IPS-20b (cell line): ENCODE measurements at regions not wholly inside any gene's neighbourhood (a gene's known extent, or its start where the extent isn't known, plus 50 kb on each side); places are given as distances from the start of the nearest gene placed in this dataset.

ENCODE experiments used
- H3K27ac ChIP-seq: one replicate; pipeline ENCODE4 v1.5.1; 2013; ENCODE audit warnings: low read length
- H3K27me3 ChIP-seq: 2 replicates; pipeline ENCODE4 v1.6.1; 2013; ENCODE audit warnings: mild to moderate bottlenecking, low read length, inconsistent platforms; ENCODE audit not compliant: insufficient read depth
- H3K36me3 ChIP-seq: 2 replicates; pipeline ENCODE4 v1.6.1; 2013; ENCODE audit warnings: low read depth, mild to moderate bottlenecking, inconsistent platforms, low read length, moderate library complexity; ENCODE audit not compliant: insufficient read depth
- H3K4me1 ChIP-seq: 2 replicates; pipeline ENCODE4 v1.6.1; 2013; ENCODE audit warnings: mild to moderate bottlenecking, control low read depth, inconsistent platforms, low read length, moderate library complexity; ENCODE audit not compliant: insufficient read depth
- H3K4me3 ChIP-seq: 2 replicates; pipeline ENCODE4 v1.5.1; 2013; ENCODE audit warnings: mild to moderate bottlenecking, low read length, inconsistent platforms
- H3K9ac ChIP-seq: 2 replicates; pipeline ENCODE4 v1.6.1; 2013; ENCODE audit warnings: low read depth, mild to moderate bottlenecking, inconsistent platforms, low read length, moderate library complexity
- H3K9me3 ChIP-seq: 2 replicates; pipeline ENCODE4 v1.6.1; 2013; ENCODE audit warnings: mild to moderate bottlenecking, low read depth, low read length, inconsistent platforms; ENCODE audit not compliant: insufficient read depth

DNA sequence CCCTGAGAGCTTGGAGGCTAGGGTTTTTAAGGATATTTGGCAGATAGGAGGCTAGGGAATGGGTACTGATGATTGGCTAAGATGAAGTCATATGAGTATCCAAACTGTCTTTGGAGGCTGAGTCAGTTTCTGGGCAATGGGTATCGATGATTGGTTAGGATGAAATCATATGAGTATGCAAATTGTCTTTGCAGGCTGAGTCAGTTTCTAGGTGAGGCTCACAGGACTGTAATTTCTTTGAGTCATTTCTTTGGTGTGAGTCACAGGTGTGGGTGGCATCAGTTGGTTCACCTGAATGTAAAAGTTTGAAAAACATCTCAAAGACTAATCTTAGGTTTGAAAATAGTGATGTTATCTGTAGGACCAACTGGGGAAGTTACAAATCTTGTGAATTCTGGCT is 1068.0 kb downstream of the NR2F1-AS1 start:
- Histone ChIP-seq H3K9ac (no peak overlapping the region), H3K9me3 (peaks cover 52% of the 10 kb centered on the region), H3K27me3 (no peaks in the 10 kb centered on the region), H3K27ac (no peak overlapping the region), H3K36me3 (no peaks in the 10 kb centered on the region), H3K4me1 (no peaks in the 10 kb centered on the region), H3K4me3 (no peak overlapping the region)

DNA sequence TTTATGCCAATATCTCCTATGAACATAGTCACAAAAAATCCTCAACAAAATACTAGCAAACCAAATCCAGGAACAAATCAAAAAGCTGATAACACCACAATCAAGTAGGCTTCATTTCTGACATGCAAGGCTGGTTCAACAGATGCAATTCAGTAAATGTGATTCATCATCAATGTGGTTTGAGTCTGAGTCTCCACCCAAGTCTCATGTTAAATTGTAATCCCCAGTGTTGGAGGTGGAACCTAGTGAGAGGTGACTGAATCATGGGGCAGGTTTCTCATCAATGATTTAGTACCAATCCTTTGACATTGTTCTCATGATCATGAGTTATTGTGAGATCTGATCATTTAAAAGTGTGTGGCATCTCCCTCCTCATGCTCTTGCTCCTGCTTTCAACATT is 1072.7 kb downstream of the NR2F1-AS1 start:
- no peak overlapping the region for H3K4me3 ChIP-seq
- no peaks in the 10 kb centered on the region for H3K4me1 ChIP-seq
- no peaks in the 10 kb centered on the region for H3K27me3 ChIP-seq
- H3K36me3 ChIP-seq, result no peaks in the 10 kb centered on the region
- no peak overlapping the region for H3K9ac ChIP-seq
- H3K27ac ChIP-seq, result no peak overlapping the region
- H3K9me3 ChIP-seq, result peaks cover 49% of the 10 kb centered on the region

DNA sequence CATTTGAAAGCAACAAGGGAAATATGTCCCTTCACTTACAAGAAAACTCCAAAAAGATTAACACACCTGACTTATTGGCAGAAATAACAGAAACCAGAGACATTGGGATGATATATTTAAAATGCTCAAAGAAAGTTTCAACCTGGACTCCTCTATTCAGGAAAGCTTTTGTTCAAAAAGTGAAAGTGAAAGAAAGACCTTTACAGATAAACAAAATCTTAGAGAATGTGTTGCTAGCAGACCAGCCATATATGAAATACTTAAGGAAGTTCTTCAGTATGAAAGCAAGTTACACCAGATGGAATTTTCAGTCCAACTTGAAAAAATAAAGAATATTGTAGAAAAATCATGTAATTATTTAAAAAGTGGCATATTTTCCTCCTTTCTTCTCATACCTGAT is 1075.1 kb downstream of the NR2F1-AS1 start:
- no peaks in the 10 kb centered on the region for H3K27me3 ChIP-seq
- no peak overlapping the region for H3K27ac ChIP-seq
- H3K9me3 ChIP-seq, result peaks cover 28% of the 10 kb centered on the region
- H3K4me3 ChIP-seq, result no peak overlapping the region
- H3K36me3 ChIP-seq, result no peaks in the 10 kb centered on the region
- no peaks in the 10 kb centered on the region for H3K4me1 ChIP-seq
- no peak overlapping the region for H3K9ac ChIP-seq

DNA sequence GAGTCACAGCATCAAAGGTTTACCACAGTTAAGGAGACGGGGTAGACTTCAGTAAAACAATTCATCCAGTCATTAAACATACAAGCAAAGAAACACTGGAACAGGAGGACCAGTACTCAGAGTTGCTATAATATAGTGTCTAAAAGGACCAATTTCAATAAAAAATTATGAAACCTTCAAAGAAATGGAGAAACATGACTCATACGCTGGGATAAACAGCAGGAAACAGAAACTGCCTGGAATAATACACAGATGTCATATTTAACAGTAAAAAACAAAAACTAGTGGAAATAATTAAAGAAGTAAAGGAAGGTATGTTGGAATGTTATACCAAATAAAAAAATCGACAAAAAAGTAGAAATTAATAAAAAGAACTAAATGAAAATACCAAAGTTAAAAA is 1075.9 kb downstream of the NR2F1-AS1 start:
- Histone ChIP-seq H3K27ac (no peak overlapping the region), H3K9me3 (peaks cover 25% of the 10 kb centered on the region), H3K4me1 (no peaks in the 10 kb centered on the region), H3K27me3 (no peaks in the 10 kb centered on the region), H3K9ac (no peak overlapping the region), H3K4me3 (no peak overlapping the region), H3K36me3 (no peaks in the 10 kb centered on the region)

DNA sequence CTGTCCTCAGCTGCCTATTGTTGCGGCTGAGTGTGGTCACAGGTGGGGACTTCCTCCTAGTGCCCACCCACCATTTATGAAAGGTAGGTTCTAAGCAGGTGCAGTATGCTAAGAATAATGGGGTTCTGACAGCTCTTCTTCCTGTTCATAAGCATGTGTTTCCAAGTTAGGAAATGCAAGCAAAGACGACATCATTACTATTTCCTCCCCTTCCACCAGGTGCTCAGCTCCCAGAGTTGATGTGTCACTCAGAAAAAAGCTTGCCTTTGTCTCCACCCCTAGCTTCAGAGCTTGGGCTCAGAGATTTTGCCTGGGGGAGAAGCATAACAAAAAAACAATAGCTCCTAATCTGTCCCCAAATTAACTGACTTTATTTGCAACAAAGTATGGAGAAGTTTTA is 1076.7 kb downstream of the NR2F1-AS1 start:
- H3K27ac ChIP-seq, result no peak overlapping the region
- H3K4me3 ChIP-seq, result no peak overlapping the region
- no peaks in the 10 kb centered on the region for H3K36me3 ChIP-seq
- H3K9me3 ChIP-seq, result peaks cover 17% of the 10 kb centered on the region
- H3K4me1 ChIP-seq, result no peaks in the 10 kb centered on the region
- no peak overlapping the region for H3K9ac ChIP-seq
- H3K27me3 ChIP-seq, result no peaks in the 10 kb centered on the region

DNA sequence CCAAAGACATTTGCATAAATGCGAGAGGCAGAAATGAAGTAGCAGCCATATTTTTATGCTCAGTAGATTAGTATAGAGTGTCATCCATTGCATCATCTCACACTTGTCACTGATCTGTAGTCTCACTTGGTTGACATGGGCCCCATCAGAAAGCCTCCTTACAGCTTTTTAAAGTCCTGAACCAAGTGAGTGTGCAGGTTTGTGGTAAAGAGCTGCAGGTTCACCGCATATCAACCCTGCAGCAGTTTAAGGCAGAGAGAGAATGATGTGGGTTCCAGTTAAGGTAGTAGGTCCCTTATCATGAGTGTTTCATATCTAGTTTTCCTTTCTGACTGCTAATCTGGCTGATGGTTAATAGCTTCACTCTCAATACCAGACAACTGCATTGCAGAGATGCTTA is 1080.3 kb downstream of the NR2F1-AS1 start:
- Histone ChIP-seq H3K27ac (no peak overlapping the region), H3K9me3 (no peaks in the 10 kb centered on the region)

DNA sequence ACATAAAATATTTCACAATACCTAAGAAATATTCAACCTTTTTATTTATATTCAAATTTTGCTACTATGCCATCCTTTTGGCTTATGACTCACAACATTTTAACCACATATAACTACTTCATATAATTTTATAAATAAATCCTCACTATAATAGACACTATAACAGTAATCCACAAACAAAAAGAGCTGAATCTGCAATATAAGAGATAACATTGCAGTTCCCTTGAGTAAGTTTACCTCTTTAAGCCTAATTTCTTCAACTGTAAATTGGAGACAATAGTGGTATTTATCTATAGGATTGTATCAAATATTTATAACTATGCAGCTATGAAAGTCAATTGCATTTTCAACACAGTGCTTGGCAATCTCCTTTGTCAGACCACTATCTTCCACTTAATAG is 1084.5 kb downstream of the NR2F1-AS1 start:
- H3K4me1 ChIP-seq, result no peaks in the 10 kb centered on the region
- H3K9me3 ChIP-seq, result no peaks in the 10 kb centered on the region
- no peak overlapping the region for H3K4me3 ChIP-seq
- no peak overlapping the region for H3K27ac ChIP-seq
- no peaks in the 10 kb centered on the region for H3K27me3 ChIP-seq
- no peak overlapping the region for H3K9ac ChIP-seq
- no peaks in the 10 kb centered on the region for H3K36me3 ChIP-seq

More for the DNA sequence above, 1080.3 kb downstream of the NR2F1-AS1 start:
- H3K36me3 ChIP-seq, result no peaks in the 10 kb centered on the region
- H3K9ac ChIP-seq, result no peak overlapping the region
- H3K27me3 ChIP-seq, result no peaks in the 10 kb centered on the region
- no peak overlapping the region for H3K4me3 ChIP-seq
- H3K4me1 ChIP-seq, result no peaks in the 10 kb centered on the region

DNA sequence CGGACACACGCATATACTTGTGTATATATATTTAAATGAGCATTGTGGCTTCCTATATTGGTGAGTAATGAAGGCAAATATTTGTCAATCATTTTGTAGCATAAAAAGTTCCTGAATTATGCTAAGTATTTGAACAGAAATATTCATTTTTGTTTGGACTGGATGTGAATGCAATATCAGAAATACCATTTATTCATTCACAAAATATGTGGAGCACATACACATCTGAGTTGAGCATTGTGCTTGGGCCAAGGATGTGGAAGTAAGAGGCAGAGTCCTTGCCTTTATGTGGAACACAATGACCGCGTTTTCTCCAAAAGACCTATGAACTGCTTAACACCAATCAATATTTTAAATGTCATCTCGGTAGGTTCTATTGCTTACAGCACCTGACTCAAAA is 1086.5 kb downstream of the NR2F1-AS1 start:
- H3K4me3 ChIP-seq, result no peak overlapping the region
- no peaks in the 10 kb centered on the region for H3K9me3 ChIP-seq
- H3K9ac ChIP-seq, result no peak overlapping the region
- H3K36me3 ChIP-seq, result no peaks in the 10 kb centered on the region
- no peaks in the 10 kb centered on the region for H3K27me3 ChIP-seq
- no peak overlapping the region for H3K27ac ChIP-seq
- no peaks in the 10 kb centered on the region for H3K4me1 ChIP-seq

DNA sequence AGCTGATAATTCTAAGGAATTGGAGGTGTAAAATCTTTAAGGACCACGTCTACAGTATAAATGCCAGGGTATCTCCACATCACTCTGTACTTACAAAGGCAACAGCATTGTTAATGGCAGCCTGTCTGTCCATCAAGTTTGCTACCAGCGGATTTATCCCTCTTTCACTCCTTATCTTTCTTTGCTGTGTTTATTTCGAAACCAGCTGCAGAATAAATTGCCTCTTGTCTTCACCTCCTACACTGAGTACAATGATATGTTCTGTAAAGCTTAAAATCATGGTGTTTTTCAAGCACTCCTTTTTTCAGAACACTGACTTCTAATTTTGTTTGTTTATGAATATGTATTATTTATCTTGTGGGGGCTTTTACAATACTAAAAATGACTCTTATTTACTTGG is 1088.1 kb downstream of the NR2F1-AS1 start:
- no peaks in the 10 kb centered on the region for H3K4me1 ChIP-seq
- H3K27me3 ChIP-seq, result no peaks in the 10 kb centered on the region
- no peak overlapping the region for H3K9ac ChIP-seq
- no peaks in the 10 kb centered on the region for H3K9me3 ChIP-seq
- H3K4me3 ChIP-seq, result no peak overlapping the region
- H3K27ac ChIP-seq, result no peak overlapping the region
- H3K36me3 ChIP-seq, result no peaks in the 10 kb centered on the region

DNA sequence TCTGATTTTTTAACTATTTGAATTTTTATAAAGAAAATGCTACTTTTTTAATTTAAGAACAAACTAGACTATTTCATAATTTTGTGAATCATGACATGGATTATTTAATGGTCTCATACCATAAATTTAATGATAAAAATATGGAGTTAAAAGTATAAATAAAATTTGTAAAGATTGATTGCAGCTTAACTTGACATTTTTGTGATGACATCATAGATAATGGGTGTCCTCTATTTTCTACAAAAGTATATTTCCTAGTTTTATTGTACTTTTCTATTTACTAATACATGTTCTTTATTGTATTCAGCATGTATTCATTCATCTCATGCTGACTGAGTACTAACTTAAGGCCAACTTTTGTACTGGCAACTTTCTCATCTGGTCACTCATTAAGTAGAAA is 1096.5 kb downstream of the NR2F1-AS1 start:
- Histone ChIP-seq H3K36me3 (no peaks in the 10 kb centered on the region), H3K27me3 (no peaks in the 10 kb centered on the region), H3K27ac (no peak overlapping the region), H3K4me1 (no peaks in the 10 kb centered on the region), H3K4me3 (no peak overlapping the region), H3K9me3 (no peaks in the 10 kb centered on the region), H3K9ac (no peak overlapping the region)

DNA sequence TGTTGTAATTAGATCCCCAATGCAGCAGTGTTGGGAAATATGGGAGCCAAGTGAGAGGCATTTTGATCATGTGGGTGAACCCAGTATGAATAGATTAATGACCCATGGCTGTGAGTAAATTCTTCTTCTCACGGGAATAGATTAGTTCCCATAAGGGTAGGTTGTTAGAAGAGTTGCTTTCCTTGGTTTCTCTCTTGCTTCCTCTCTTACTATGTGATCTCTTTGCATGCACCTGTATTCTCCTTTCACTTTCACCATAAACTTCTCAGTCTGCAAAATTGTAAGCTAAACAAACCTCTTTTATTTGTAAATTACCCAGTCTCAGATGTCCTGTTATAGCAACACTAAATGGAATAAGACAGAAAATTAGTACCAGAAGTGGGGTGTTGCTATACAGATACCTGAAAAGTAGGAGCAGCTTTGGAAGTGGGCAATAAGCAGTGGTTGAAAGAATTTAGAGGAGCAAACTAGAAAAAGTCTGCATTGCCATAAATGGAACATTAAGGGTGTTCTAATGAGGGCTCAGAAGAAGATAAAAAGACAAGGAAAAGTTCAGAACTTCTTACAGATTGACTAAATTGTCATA is 1090.0 kb upstream of the ARRDC3 start:
- Histone ChIP-seq H3K9me3 (peaks cover 11% of the 10 kb centered on the region; the same call in 1 of the 2 replicates), H3K27ac (no peak overlapping the region), H3K4me1 (no peaks in the 10 kb centered on the region), H3K9ac (no peak overlapping the region), H3K36me3 (no peaks in the 10 kb centered on the region), H3K27me3 (no peaks in the 10 kb centered on the region), H3K4me3 (no peak overlapping the region)

DNA sequence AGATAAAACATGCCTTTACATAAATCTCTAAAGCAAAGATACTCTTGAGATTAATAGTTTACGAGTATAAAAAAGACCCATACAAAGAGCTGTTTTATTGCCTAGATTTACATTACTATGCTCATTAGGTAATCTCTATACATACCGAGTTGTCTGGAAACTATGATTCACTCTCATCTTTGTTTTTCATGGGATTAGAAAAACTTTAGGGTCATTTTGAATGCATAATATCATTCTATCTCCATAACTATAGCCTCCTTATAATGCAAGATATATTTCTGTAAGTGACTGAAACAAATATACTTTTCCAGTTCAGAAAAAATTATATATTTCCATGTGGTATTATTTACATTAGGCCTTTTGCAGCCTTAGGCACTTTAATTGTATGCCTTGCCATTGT is 1088.7 kb upstream of the ARRDC3 start:
- no peaks in the 10 kb centered on the region for H3K4me1 ChIP-seq
- H3K36me3 ChIP-seq, result no peaks in the 10 kb centered on the region
- no peak overlapping the region for H3K27ac ChIP-seq
- no peaks in the 10 kb centered on the region for H3K27me3 ChIP-seq
- H3K9me3 ChIP-seq, result peaks cover 11% of the 10 kb centered on the region; the same call in 1 of the 2 replicates
- H3K4me3 ChIP-seq, result no peak overlapping the region
- no peak overlapping the region for H3K9ac ChIP-seq
